ENCODE measurements at regions not wholly inside any gene's neighbourhood (a gene's known extent, or its start where the extent isn't known, plus 50 kb on each side); places are given as distances from the start of the nearest gene placed in this dataset.

DNA sequence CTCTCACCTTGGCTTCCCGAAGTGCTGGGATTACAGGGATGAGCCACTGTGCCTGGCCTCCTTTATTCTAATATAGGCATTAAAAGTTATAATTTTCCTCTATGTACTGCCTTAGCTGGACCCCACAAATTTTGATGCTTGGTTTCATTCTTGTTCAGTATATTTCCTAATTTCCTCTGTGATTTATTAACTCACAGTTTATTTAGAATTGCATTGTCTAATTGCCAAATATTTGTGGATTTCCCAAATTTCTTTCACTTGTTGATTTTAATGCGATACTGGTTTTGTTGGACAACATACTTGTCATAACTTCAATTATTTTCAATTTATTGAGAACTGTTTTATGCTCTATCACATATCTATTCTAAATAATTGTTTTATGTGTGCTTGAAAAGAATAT lies 366.0 kb downstream of the OMA1 start:
- TF ChIP-seq, protein P1, sequence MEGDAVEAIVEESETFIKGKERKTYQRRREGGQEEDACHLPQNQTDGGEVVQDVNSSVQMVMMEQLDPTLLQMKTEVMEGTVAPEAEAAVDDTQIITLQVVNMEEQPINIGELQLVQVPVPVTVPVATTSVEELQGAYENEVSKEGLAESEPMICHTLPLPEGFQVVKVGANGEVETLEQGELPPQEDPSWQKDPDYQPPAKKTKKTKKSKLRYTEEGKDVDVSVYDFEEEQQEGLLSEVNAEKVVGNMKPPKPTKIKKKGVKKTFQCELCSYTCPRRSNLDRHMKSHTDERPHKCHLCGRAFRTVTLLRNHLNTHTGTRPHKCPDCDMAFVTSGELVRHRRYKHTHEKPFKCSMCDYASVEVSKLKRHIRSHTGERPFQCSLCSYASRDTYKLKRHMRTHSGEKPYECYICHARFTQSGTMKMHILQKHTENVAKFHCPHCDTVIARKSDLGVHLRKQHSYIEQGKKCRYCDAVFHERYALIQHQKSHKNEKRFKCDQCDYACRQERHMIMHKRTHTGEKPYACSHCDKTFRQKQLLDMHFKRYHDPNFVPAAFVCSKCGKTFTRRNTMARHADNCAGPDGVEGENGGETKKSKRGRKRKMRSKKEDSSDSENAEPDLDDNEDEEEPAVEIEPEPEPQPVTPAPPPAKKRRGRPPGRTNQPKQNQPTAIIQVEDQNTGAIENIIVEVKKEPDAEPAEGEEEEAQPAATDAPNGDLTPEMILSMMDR (IDR thresholded peaks at IDR 0.05) = no peak
- no peak for TF ChIP-seq POLR2A (IDR thresholded peaks at IDR 0.05)

Measured in Peyer's patch (tissue), 4 donors.